K562 (cell line): ENCODE measurements at regions not wholly inside any gene's neighbourhood (a gene's known extent, or its start where the extent isn't known, plus 50 kb on each side); places are given as distances from the start of the nearest gene placed in this dataset.

ENCODE experiments used
- ATAC-seq: fragments of 200-7000 bp; cut with Tn5 transposase; 3 replicates; pipeline ENCODE4 v1.9.1; 2020; ENCODE audit warnings: moderate library complexity
- BruUV-seq: library from RNA; stranded (reverse); fragments of 400-500 nt; replicated peaks from 2 replicates; lab custom pipeline; 2021; lab: Mats Ljungman, UMichigan
- CTCF ChIA-PET: fragments of 300-600 bp; formaldehyde crosslinking; extraction: SDS; loops from one replicate; lab custom pipeline; 2021; ENCODE audit warnings: low intra/inter-chr PET ratio; lab: Yijun Ruan, JAX
- POLR2A ChIA-PET: fragments of 300-600, 350-650 bp; sonication (Branson Sonifier 250); formaldehyde crosslinking; extraction: SDS; loops from one replicate; lab custom pipeline; 2021; ENCODE audit warnings: antibody characterized with exemption, inconsistent platforms; lab: Yijun Ruan, JAX
- DNase-seq, 4 experiments: peaks; one replicate each; pipeline versions ENCODE4 v3.0.0 to v3.0.0-alpha.2; 2011 to 2018; ENCODE audit warnings: low spot score in 3 of 4, mixed read lengths in 3 of 4; ENCODE audit errors: extremely low read depth in 1 of 4
- FAIRE-seq: peaks from 2 replicates; lab custom pipeline; 2011; peaks lifted over from hg19 to GRCh38; lab: Jason Lieb, UNC
- H2AFZ ChIP-seq: 2 replicates; pipeline ENCODE4 v1.6.0; 2011; ENCODE audit warnings: low read depth, low read length, control low read depth, inconsistent platforms
- H3K27ac ChIP-seq: fragments of 200-600 bp; 3 replicates; pipeline ENCODE4 v1.8.0; 2011; ENCODE audit warnings: low read depth, mild to moderate bottlenecking, control low read depth, inconsistent platforms, low read length, moderate library complexity, mixed read lengths; ENCODE audit errors: extremely low read depth
- H3K27me3 ChIP-seq, 2 experiments: fragments of 300-600 bp in 1 of 2; 2 replicates in 1 of 2; 3 replicates in 1 of 2; pipeline versions ENCODE4 v1.6.0 to v1.8.0; 2011; ENCODE audit warnings: inconsistent platforms in 2 of 2, low read length in 2 of 2, mild to moderate bottlenecking in 1 of 2, mixed read lengths in 1 of 2, moderate library complexity in 1 of 2; ENCODE audit not compliant: control insufficient read depth in 2 of 2, insufficient read depth in 2 of 2
- H3K36me3 ChIP-seq: fragments of 300-600 bp; 3 replicates; pipeline ENCODE4 v1.8.0; 2011; ENCODE audit warnings: mild to moderate bottlenecking, low read length, inconsistent platforms; ENCODE audit not compliant: control insufficient read depth, insufficient read depth
- H3K4me1 ChIP-seq, 2 experiments: fragments of 200-600 bp in 1 of 2; replicated peaks in 1 of 2; 2 replicates in 1 of 2; 3 replicates in 1 of 2; pipeline versions ENCODE4 v1.5.1 to v1.8.0; 2011; ENCODE audit warnings: inconsistent platforms in 2 of 2, low read length in 2 of 2, mild to moderate bottlenecking in 1 of 2, mixed read lengths in 1 of 2, moderate library complexity in 1 of 2; ENCODE audit not compliant: control insufficient read depth in 2 of 2, insufficient read depth in 2 of 2
- H3K4me2 ChIP-seq: 2 replicates; pipeline ENCODE4 v1.6.1; 2011; ENCODE audit warnings: low read length, control low read depth, inconsistent platforms, mixed read lengths; ENCODE audit not compliant: insufficient read depth
- H3K4me3 ChIP-seq: fragments of 200-600 bp; sonication (generic), shearing (Covaris generic); 2 replicates; pipeline ENCODE4 v1.5.1; 2016; ENCODE audit warnings: control low read depth, inconsistent platforms
- H3K79me2 ChIP-seq: fragments of 200-600 bp; 3 replicates; pipeline ENCODE4 v1.8.0; 2011; ENCODE audit warnings: low read length, inconsistent platforms; ENCODE audit not compliant: control insufficient read depth, insufficient read depth
- H3K9ac ChIP-seq, 2 experiments: 2 replicates each; pipeline versions ENCODE4 v1.6.0 to v1.6.1; 2011; ENCODE audit warnings: low read depth in 2 of 2, low read length in 2 of 2, control low read depth in 1 of 2, inconsistent platforms in 1 of 2, mild to moderate bottlenecking in 1 of 2, mixed read lengths in 1 of 2; ENCODE audit not compliant: insufficient read depth in 1 of 2
- H3K9me1 ChIP-seq: one replicate; pipeline ENCODE4 v1.6.0; 2011; ENCODE audit warnings: inconsistent platforms, mild to moderate bottlenecking, low read length, moderate library complexity; ENCODE audit not compliant: control insufficient read depth, insufficient read depth
- H3K9me3 ChIP-seq: replicated peaks from 2 replicates; pipeline ENCODE4 v1.5.1; 2011; ENCODE audit warnings: low read depth, low read length, inconsistent platforms; ENCODE audit not compliant: control insufficient read depth, insufficient read depth
- H4K20me1 ChIP-seq: replicated peaks from 2 replicates; pipeline ENCODE4 v1.6.1; 2011; ENCODE audit warnings: low read length, inconsistent platforms, mixed read lengths; ENCODE audit not compliant: control insufficient read depth, insufficient read depth
- BRCA1 ChIP-seq, 2 experiments: fragments of 450-650 bp in 1 of 2; sonication (generic) in 1 of 2; formaldehyde crosslinking in 1 of 2; IDR thresholded peaks; 2 replicates each; pipeline versions ENCODE4 v1.5.0 to v1.6.1; 2017 to 2020; ENCODE audit warnings: mild to moderate bottlenecking in 1 of 2, missing genetic modification reagents in 1 of 2
- CBX8 ChIP-seq: fragments of 200-600 bp; sonication (generic); IDR thresholded peaks from 2 replicates; pipeline ENCODE4 v1.6.1; 2012; ENCODE audit warnings: borderline replicate concordance, mixed run types, low read depth, mild to moderate bottlenecking, moderate library complexity, mixed read lengths, low read length, control low read depth, inconsistent platforms; ENCODE audit not compliant: poor library complexity, severe bottlenecking; ENCODE audit errors: extremely low read depth
- DPF2 ChIP-seq: fragments of 450-650 bp; IDR thresholded peaks from 2 replicates; pipeline ENCODE4 v1.6.1; 2016
- WGBS: fragments of 100-300 bp; shearing (Covaris generic); methylation state at CpG from one replicate; pipeline ENCODE4 v1.1.6; 2016; ENCODE audit warnings: low coverage, mixed read lengths; ENCODE audit not compliant: insufficient coverage; ENCODE audit errors: missing lambda C conversion rate; 5-methylcytosine and 5-hydroxymethylcytosine counted together
- in situ Hi-C: fragments of 300-500 bp; cut with MboI; formaldehyde crosslinking; loops from 4 replicates; pipeline ENCODE4 v1.15.0; 2018; ENCODE audit warnings: inconsistent platforms, mixed read lengths
- intact Hi-C: fragments of 100-400 bp; cut with micrococcal nuclease; formaldehyde crosslinking; loops from 2 replicates; pipeline ENCODE4 v1.14.2; 2022
- TF ChIP-seq, protein P1 (sequence below), 2 experiments: IDR thresholded peaks in 1 of 2; conservative IDR thresholded peaks in 1 of 2; 2 replicates each; pipeline ENCODE4 v1.6.1; 2016; ENCODE audit warnings: low read depth in 2 of 2, mild to moderate bottlenecking in 1 of 2, missing compliant biosample characterization in 1 of 2, missing genetic modification characterization in 1 of 2, moderate library complexity in 1 of 2
- TF ChIP-seq, protein P2 (sequence below): fragments of 200-800 bp; sonication (Bioruptor generic); IDR thresholded peaks from 2 replicates; pipeline ENCODE4 v1.6.1; 2017; ENCODE audit warnings: missing genetic modification characterization, missing compliant biosample characterization

DNA sequence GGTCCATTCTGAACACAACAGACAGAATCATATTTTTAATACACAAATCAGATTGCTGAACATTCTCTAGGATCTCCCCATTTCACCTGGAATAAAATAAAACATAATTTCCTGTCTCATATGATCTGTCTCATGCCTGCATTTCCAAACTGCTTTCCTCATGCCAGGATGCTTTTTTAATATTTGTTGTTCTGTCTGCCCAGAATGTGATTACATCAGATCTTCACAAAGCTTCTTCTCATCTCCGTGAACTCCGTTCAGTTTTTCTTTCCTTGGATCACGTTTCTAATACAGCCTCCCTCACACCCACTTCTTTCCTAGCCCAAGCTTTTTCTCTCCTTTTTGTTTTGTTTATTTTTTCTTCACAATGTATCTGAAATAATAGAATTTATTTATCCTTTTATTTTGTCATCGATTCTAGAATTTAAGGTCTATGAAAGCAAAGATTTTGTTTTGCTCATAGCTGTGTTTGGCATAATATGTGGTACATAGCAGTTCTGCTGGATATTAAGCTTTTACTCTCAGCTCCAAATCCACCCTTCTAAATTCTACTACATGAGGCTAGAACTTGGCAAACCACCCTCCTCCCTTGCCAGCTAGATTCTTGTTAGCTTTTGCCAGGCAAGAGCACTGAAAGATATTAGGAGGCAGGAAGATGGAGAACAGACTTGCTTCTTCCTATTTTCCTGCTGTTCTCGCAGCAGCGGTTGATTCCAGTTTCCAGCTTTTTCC lies 165.5 kb upstream of the SLIT2 start (continued):
- TF ChIP-seq CBX8 = no peak
- TF ChIP-seq, all 486 proteins: peak for 0

DNA sequence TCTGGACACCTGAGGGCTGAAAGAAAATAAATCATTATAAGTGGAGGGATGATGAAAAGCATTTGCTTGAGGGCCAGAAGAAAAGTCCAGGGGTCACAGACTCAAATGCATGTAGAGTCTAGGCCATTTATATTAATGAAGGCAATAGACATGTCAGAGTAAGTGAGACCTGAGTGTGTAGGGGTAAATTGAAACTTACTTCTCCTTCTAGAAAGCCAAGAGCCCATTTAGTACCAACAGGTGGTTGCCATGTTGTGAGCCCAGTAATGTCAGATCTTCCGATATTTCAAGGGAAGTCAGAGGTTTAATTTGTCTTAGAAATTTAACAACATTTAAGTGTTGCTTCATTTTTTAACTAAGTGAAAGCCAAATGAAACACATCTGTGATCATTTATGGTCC lies 166.1 kb upstream of the SLIT2 start:
- FAIRE-seq = no peak
- H3K4me3 ChIP-seq = no peak overlapping the region
- TF ChIP-seq, protein P1, sequence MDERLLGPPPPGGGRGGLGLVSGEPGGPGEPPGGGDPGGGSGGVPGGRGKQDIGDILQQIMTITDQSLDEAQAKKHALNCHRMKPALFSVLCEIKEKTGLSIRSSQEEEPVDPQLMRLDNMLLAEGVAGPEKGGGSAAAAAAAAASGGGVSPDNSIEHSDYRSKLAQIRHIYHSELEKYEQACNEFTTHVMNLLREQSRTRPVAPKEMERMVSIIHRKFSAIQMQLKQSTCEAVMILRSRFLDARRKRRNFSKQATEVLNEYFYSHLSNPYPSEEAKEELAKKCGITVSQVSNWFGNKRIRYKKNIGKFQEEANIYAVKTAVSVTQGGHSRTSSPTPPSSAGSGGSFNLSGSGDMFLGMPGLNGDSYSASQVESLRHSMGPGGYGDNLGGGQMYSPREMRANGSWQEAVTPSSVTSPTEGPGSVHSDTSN (CRISPR knock-in tag; IDR thresholded peaks at IDR 0.05; ENCODE audit: low read depth) = no peak
- TF ChIP-seq, protein P1 (tag; conservative IDR thresholded peaks at IDR 0.05; ENCODE audit: low read depth) = no peak
- TF ChIP-seq DPF2 (no peak), CBX8 (no peak), BRCA1 (IDR thresholded peaks at IDR 0.05) (no peak), BRCA1 (CRISPR knock-in tag; IDR thresholded peaks at IDR 0.05) (no peak)
- TF ChIP-seq, protein P2, sequence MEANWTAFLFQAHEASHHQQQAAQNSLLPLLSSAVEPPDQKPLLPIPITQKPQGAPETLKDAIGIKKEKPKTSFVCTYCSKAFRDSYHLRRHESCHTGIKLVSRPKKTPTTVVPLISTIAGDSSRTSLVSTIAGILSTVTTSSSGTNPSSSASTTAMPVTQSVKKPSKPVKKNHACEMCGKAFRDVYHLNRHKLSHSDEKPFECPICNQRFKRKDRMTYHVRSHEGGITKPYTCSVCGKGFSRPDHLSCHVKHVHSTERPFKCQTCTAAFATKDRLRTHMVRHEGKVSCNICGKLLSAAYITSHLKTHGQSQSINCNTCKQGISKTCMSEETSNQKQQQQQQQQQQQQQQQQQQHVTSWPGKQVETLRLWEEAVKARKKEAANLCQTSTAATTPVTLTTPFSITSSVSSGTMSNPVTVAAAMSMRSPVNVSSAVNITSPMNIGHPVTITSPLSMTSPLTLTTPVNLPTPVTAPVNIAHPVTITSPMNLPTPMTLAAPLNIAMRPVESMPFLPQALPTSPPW = no peak
- TF ChIP-seq, all 486 proteins: peak for 0
- no peak for DNase-seq
- no peak overlapping the region for H3K9ac ChIP-seq
- no peak overlapping the region for H3K27ac ChIP-seq
- 0 out of 2 replicates have a peak, but pooled peaks cover 1% of the 10 kb centered on the region for H3K9me3 ChIP-seq
- WGBS = 0% methylated on average over 1 of the region's 1 CpG
- no peaks in the 10 kb centered on the region for H3K4me1 ChIP-seq
- no peaks in the 10 kb centered on the region for H3K36me3 ChIP-seq
- no peaks in the 10 kb centered on the region for H3K27me3 ChIP-seq
- POLR2A ChIA-PET = no interaction called here
- in situ Hi-C loops (no loop called here), intact Hi-C loops (no loop called here)
- no peaks in the 10 kb centered on the region for H4K20me1 ChIP-seq
- no peaks in the 10 kb centered on the region for H3K79me2 ChIP-seq
- no peak for ATAC-seq
- H3K4me2 ChIP-seq = no peak overlapping the region
- H3K9me1 ChIP-seq = no peaks in the 10 kb centered on the region
- CTCF ChIA-PET = no interaction called here
- H2AFZ ChIP-seq = no peak overlapping the region
- no TSS peak for BruUV-seq
